Muscle layer of duodenum (tissue), 2 donors: ENCODE measurements at regions not wholly inside any gene's neighbourhood (a gene's known extent, or its start where the extent isn't known, plus 50 kb on each side); places are given as distances from the start of the nearest gene placed in this dataset.

Experiments
- H3K27ac ChIP-seq: one replicate; pipeline ENCODE4 v1.7.0; 2013; ENCODE audit warnings: mild to moderate bottlenecking, low read length
- H3K27me3 ChIP-seq: one replicate; pipeline ENCODE4 v1.7.0; 2013; ENCODE audit warnings: low read depth, mild to moderate bottlenecking, control low read depth, low read length
- H3K36me3 ChIP-seq, 2 donors: one replicate each; pipeline ENCODE4 v1.7.0; 2013; ENCODE audit warnings: low read length in 2 of 2, control low read depth in 1 of 2, mild to moderate bottlenecking in 1 of 2; ENCODE audit not compliant: insufficient read depth in 2 of 2, control insufficient read depth in 1 of 2
- H3K4me1 ChIP-seq, 2 donors: one replicate each; pipeline ENCODE4 v1.7.0; 2013; ENCODE audit warnings: low read length in 2 of 2, mild to moderate bottlenecking in 2 of 2, control low read depth in 1 of 2, moderate library complexity in 1 of 2; ENCODE audit not compliant: insufficient read depth in 2 of 2, control insufficient read depth in 1 of 2
- H3K4me3 ChIP-seq, 2 donors: one replicate each; pipeline ENCODE4 v1.7.0; 2013; ENCODE audit warnings: low read length in 2 of 2, low read depth in 1 of 2, mild to moderate bottlenecking in 1 of 2
- H3K9me3 ChIP-seq, 2 donors: one replicate each; pipeline ENCODE4 v1.7.0; 2013; ENCODE audit warnings: low read length in 2 of 2, control low read depth in 1 of 2, mild to moderate bottlenecking in 1 of 2; ENCODE audit not compliant: control insufficient read depth in 1 of 2
- donor health status: healthy.

DNA sequence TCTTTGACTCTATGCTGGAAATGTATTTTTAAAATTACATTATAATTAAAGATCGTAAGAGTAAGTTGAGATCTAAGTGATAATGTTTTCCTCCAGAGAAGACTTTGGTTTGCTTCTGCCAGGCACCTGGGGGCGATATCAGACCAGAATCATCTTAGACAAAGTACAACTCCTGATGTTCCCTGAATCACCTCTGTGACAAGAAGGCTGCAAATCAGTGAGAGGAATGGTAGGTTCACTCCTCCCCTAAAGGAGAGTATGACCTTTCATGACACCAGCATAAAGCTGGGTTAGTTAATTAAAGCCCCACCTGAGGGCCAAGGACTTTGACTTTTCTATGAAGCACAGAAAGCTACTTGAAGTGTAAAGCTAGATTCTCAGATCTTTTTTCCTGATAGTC is 114.4 kb upstream of the DTNA start:
- Histone ChIP-seq H3K4me3 (no peak overlapping the region), H3K27me3 (no peaks in the 10 kb centered on the region), H3K9me3 (no peaks in the 10 kb centered on the region), H3K36me3 (no peaks in the 10 kb centered on the region), H3K27ac (peak overlapping the region; percentile 94), H3K4me1 (no peaks in the 10 kb centered on the region)

DNA sequence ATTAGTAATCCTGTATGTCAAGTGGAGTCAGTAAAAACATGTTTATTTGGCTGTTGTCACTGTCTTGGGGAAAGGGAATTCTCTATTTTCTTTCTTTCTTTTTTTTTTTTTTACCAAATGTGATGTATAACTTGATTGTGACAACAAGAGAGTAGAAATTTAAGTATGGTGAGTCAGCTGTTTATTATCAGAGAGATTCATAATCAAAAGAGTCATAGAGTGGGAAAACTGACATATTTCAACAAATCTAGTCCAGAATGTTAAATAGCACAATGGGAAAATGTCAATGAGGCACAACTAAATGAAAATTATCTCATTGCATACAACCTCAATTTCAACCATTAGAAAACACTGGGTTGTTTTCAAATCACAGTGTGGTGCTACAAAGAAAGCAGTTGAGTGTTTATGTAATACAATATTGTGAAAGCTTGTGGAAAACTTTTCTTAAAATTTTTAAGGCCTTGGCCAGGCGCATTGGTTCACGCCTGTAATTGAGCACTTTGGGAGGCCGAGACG is 111.9 kb upstream of the DTNA start:
- no peaks in the 10 kb centered on the region for H3K36me3 ChIP-seq
- no peaks in the 10 kb centered on the region for H3K9me3 ChIP-seq
- H3K27ac ChIP-seq, result no peak overlapping the region
- no peaks in the 10 kb centered on the region for H3K27me3 ChIP-seq
- H3K4me1 ChIP-seq, result no peaks in the 10 kb centered on the region
- H3K4me3 ChIP-seq, result no peak overlapping the region

DNA sequence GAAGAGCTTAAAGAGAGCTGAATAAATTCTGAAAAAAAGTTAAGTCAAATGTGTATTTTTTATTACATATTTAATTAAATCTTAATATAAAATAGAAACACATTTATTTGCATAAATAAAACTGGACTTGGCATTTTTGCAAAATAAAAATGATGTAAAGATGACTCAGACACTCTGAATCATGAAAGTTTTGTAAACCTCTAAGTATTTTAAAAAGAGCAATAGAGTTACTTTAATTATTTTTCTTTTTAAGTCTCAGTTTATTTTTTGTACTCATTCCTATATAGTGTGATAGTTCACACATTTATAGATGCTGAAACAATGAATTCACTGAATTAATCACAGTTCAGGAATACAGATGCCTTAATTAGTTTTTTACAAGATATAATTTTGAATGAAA is 109.9 kb upstream of the DTNA start:
- H3K9me3 ChIP-seq, result no peaks in the 10 kb centered on the region
- no peaks in the 10 kb centered on the region for H3K27me3 ChIP-seq
- H3K4me1 ChIP-seq, result no peaks in the 10 kb centered on the region
- no peak overlapping the region for H3K4me3 ChIP-seq
- no peak overlapping the region for H3K27ac ChIP-seq
- H3K36me3 ChIP-seq, result no peaks in the 10 kb centered on the region

DNA sequence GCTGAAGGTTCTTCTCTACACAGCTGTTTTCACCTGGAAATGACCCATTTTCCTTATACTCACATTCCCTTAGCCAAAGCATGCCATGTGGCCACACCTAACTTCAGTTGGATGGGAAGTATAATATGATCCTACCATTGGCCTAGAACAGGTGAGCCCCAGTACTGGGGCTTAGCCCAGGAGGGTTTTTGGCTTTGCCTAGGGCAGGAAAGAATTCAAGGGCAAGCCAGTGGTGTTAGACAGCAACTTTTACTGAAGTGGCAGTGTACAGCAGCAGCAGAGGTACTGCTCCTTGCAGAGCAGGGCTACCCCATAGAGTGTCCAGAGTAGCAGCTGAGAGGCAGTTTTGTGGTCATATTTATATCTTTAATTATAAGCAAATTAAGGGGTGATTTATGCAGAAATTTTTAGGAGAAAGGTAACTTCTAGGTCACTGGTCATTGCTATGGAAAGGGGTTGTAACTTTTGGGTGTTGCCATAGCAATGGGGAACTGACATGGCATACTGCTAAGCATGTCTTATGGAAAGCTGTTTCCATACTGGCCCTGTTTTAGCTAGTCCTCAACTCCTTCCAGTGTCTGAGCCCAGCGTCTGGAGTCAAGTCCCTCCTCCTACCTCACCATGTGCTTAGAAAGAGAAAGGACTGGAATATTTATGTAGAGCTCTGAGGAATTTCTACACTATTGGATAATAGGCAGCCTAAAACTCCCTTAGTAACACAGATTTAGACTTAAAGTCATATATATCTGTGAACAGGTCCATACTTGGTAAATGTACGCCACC is 109.0 kb upstream of the DTNA start:
- Histone ChIP-seq H3K4me1 (peaks cover 0 to 3% of the 10 kb centered on the region in 2 donors), H3K27ac (no peak overlapping the region)

DNA sequence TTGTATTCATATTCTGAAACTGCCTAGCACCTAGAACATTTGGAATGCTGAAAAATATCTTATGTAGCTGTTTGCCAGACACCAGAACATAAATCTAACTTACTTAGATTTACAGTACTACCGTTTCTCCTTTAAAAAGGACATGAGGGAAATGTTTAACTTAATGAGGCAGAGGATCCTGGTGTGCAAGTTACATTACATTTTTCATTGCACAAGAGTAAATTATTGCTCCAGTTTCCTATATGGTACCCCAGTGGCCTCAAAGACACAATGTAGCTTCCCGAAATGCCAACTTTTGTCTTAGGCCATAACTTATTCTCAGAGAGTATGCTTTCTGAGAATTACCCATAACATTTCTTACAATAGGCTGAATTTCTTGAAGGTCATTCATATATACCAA is 105.5 kb upstream of the DTNA start:
- Histone ChIP-seq H3K4me3 (no peak overlapping the region), H3K4me1 (peaks cover 0 to 15% of the 10 kb centered on the region in 2 donors), H3K27ac (no peak overlapping the region), H3K36me3 (no peaks in the 10 kb centered on the region), H3K9me3 (no peaks in the 10 kb centered on the region), H3K27me3 (no peaks in the 10 kb centered on the region)

More for the DNA sequence above, 109.0 kb upstream of the DTNA start:
- Histone ChIP-seq H3K4me3 (no peak overlapping the region), H3K27me3 (no peaks in the 10 kb centered on the region), H3K9me3 (no peaks in the 10 kb centered on the region), H3K36me3 (no peaks in the 10 kb centered on the region)

DNA sequence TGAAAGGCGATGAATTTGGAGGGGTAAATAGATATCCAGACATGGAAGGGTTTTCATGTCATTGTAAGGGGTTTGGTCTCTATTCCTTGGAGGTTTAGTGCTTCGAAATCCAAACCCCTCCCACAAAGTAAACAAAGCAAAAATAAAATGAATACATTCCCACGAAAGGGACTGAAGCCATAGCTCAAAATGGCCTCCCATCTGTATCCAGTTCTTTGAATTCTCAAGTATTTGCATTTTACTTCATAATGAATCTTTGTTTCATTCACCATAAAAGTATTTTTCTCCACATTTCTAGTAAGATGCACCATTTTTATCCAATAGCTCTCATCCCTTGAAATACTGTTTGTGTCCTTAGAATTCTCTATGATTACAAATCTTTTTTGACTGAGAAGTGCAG is 103.2 kb upstream of the DTNA start:
- H3K4me3 ChIP-seq, result no peak overlapping the region
- no peaks in the 10 kb centered on the region for H3K36me3 ChIP-seq
- H3K4me1 ChIP-seq, result peaks cover 0 to 15% of the 10 kb centered on the region in 2 donors

DNA sequence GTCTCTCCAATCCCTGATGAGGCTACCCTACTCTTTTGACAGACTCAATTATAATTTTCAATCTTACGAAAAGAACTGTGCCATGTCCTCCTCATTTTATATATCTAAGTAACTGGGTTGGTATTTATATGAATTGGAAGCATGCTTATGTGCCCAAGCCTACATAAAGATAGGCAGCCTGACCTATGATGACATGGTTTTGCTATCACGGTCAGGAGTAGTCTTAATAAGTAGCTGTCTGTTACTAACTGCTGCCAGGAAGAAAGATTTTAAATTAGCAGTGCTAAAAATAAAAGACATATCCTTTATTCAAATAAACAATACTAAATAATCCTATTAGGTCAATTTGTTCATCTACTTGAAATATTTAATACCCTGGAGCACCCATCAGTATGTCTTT is 102.0 kb upstream of the DTNA start:
- H3K36me3 ChIP-seq, result no peaks in the 10 kb centered on the region
- no peaks in the 10 kb centered on the region for H3K9me3 ChIP-seq
- no peak overlapping the region for H3K27ac ChIP-seq
- H3K4me1 ChIP-seq, result peaks cover 0 to 15% of the 10 kb centered on the region in 2 donors
- no peaks in the 10 kb centered on the region for H3K27me3 ChIP-seq
- no peak overlapping the region for H3K4me3 ChIP-seq

More for the DNA sequence above, 103.2 kb upstream of the DTNA start:
- H3K27me3 ChIP-seq, result no peaks in the 10 kb centered on the region
- H3K27ac ChIP-seq, result no peak overlapping the region
- H3K9me3 ChIP-seq, result no peaks in the 10 kb centered on the region

DNA sequence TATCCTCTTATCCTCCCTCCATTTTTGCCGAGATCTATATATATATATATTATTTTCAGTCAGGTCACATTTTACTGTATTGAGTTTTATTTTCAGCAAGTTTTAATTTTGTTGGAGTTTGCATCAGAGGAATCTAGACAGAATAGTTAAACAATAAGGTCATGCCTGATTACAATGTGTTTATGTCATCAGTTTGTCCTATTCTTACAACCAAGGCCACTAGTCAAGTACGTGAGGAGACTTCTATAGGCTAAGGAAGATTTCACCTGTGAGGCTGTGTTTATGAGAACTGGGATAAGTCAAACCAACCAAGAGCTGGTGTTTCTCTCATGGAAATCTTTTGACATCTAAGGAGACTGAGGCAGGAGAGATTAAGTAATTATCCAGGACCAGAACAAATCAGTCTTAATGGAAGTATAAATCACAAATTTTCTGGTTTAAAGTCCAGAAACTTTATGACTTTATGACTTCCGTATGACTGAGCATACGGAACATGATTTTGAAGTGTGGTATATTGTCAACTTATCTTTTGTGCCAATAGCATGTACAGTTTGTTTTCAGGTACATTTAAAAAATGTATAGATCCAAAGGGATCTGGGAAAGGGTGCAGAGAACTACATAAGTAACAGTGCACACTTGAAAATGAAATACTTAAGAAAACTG is 100.0 kb upstream of the DTNA start:
- Histone ChIP-seq H3K4me1 (peaks cover 0 to 15% of the 10 kb centered on the region in 2 donors), H3K9me3 (no peaks in the 10 kb centered on the region), H3K36me3 (no peaks in the 10 kb centered on the region), H3K27me3 (no peaks in the 10 kb centered on the region), H3K27ac (no peak overlapping the region), H3K4me3 (no peak overlapping the region)

DNA sequence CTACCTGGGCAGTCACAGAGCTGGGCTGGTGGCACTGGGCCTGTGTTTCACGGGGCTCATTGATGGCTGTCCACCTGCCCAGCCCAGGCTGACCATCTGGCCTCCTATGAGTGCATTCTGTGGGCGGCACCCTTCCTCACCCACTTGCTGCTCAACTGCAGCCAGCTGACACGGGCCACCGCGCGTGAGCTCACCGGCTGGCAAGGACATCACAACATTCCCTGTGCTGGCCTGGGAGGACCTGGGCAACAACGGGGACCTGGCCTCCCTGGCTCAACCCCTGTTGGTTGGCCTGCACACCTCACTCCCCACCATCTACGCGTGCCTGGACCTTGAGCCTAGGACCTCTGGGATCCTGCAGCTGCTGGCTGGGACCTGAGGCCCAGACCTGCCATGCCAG is 98.2 kb upstream of the DTNA start:
- H3K4me3 ChIP-seq, result no peak overlapping the region
- no peak overlapping the region for H3K27ac ChIP-seq
- H3K36me3 ChIP-seq, result no peaks in the 10 kb centered on the region

DNA sequence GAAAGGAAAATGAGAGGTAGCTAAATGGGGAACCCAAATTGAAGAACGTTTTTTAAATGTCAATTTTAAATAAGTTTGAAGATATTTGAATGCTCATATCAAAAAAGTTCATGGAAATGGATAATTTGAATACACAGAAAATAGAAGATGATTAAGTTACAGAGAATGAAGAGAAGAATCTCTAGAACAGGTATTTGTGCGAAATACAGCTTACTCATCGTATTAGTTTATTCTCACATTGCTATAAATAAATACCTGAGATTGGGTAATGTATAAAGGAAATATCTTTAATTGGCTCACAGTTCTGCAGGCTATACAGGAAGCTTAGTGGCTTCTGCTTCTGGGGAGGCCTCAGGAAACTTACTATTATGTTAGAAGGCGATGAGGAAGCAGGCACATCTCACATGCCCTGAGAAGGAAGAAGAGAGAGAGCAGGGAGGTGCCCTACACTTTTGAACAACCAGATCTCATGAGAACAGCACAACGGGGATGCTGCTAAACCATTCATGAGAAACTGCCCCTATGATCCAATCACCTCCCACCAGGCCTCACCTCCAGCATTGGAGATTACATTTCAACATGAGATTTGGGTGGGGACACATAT is 89.7 kb upstream of the DTNA start:
- no peaks in the 10 kb centered on the region for H3K27me3 ChIP-seq

More for the DNA sequence above, 98.2 kb upstream of the DTNA start:
- Histone ChIP-seq H3K27me3 (no peaks in the 10 kb centered on the region), H3K9me3 (no peaks in the 10 kb centered on the region), H3K4me1 (peaks cover 0 to 12% of the 10 kb centered on the region in 2 donors)

DNA sequence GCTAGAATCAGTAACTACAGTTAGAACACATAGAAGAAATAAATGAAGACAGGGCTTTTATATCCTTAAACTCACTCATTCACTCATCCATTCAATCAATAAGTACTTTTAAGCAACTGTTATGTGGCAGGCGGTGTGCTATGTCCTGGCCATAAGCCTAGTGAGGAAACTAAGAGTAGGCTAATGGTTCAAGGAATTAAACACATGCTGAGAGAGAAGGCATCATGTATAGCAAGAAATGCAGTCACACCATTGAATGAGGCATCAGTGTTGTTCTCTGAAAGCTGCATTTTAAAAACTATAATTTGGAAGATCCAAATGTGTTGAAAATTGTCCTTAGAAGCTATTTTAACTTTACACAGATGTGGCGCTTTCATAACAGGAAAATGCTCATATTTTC is 86.5 kb upstream of the DTNA start:
- no peak overlapping the region for H3K4me3 ChIP-seq
- H3K4me1 ChIP-seq, result peaks cover 0 to 3% of the 10 kb centered on the region in 2 donors
- H3K36me3 ChIP-seq, result no peaks in the 10 kb centered on the region
- no peak overlapping the region for H3K27ac ChIP-seq
- no peaks in the 10 kb centered on the region for H3K27me3 ChIP-seq
- H3K9me3 ChIP-seq, result no peaks in the 10 kb centered on the region

More for the DNA sequence above, 89.7 kb upstream of the DTNA start:
- H3K4me3 ChIP-seq, result no peak overlapping the region
- peaks cover 0 to 3% of the 10 kb centered on the region in 2 donors for H3K4me1 ChIP-seq
- no peaks in the 10 kb centered on the region for H3K9me3 ChIP-seq
- no peaks in the 10 kb centered on the region for H3K36me3 ChIP-seq
- no peak overlapping the region for H3K27ac ChIP-seq
